DMS53 treated with DMSO at 0.1 percent for 48 hours (cell line): ENCODE measurements at regions not wholly inside any gene's neighbourhood (a gene's known extent, or its start where the extent isn't known, plus 50 kb on each side); places are given as distances from the start of the nearest gene placed in this dataset.

ENCODE experiments used
- DNase-seq: peaks from one replicate; lab custom pipeline; 2025; ENCODE audit not compliant: unreplicated experiment; lab: John Stamatoyannopoulos, UW

DNA sequence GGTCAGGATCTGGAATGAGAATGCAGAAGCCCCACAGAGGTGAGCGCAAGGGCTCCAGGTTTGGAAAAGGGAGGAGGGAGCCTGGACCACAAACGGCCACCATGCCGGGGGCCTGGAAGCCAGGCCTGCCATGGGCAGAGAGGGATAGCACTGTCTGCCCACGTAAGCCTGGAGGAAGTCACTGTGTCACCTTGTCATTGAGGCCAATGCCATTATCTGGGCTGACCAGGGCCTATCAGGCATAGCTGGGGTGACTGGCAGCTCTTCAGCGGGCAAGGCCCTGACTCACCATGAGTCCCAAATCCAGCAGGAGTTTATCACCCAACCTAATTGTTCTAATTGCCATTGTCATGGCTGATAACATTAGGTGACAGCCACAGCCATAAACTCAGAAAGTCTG is 84.6 kb downstream of the MATN1 start:
- no peak for DNase-seq

DNA sequence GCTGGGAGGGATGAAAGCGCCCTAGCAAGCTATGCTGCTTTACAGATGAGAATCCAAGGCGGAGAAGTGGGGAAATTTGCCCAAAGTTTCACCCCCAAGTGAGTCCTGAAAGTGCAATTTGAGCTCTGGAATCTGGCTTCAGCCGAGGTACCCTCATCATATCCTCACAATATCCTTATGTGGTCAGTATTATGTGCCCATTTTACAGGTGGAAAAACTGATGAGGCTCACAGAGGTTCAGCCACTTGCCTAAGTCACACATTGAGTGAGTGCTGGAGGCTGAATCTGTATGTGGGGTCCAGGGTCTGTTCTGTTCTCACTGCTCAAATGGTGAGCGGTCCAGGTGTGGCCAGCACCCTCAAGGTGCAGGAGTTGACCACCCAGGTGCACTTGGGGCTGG is 85.3 kb downstream of the MATN1 start:
- no peak for DNase-seq

GRCh38 chr1:30637183-30637980 is 86.0 kb downstream of the MATN1 start:
- DNase-seq, result no peak

DNA sequence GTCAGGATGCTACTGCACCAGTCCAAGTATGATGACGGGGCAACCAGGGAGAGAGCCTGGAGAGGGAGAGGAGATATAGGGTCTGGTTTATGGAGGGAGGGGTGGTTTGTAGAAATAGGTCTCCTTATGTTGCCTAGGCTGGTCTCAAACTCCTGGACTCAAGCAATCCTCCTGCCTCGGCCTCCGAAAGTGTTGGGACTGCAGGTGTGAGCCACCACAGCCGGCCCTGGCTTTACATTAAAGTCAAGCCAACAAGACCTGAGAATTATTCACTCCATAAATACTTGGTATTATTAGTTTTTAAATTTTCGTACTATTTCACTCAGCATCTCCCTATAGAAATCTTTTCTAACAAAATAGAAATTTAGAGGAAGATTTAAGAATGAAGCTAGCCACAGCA is 86.8 kb downstream of the MATN1 start:
- no peak for DNase-seq

DNA sequence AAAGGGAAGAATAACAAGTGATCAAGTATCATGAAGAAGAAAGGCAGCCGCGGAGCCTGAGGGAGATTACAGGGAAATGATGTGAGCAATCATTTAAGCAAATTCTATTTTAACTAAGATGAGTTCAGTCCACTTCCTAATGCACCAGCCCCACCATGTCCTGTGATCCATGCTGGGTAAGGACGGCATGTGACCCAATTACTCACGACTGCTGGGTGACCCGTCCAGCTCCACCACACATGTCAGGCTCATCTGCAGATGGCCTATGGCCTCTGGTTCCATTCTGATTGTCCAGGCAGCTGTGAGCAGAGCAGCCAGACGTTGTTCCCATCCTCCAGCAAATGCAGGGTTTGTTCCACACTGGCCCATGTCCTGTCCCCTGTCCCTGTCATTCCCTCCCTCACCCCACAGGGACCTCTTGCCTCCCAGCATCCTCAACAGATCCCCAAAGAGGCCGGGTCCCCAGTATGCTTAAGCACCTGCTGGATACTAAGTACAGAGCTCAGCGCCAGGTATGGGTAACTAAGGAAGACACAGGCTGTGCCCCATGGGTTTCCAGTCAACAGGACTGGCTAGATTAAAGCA is 87.9 kb downstream of the MATN1 start:
- no peak for DNase-seq

DNA sequence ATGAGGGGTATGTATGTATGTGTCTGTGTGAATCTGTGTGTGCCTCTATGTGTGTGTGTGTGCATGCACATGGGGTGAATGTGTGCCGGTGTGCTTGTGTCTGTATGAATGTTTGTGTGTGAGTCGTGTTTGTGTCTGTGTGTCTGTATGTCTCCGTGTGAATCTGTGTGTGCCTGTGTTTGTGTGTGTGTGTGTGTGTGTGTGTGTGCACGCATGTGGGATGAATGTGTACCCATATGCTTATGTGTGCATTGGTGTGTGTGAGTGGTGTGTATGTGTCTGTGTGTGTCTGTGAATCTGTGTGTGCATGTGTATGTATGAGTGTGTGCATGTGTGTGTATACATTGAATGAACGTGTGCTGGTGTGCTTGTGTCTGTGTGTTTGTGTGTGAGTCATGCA is 88.9 kb downstream of the MATN1 start:
- DNase-seq, result no peak

GRCh38 chr1:30633294-30633693 is 90.1 kb downstream of the MATN1 start:
- no peak for DNase-seq

- no peak for DNase-seq
Observed at GRCh38 chr1:30632481-30632880, 90.9 kb downstream of the MATN1 start.

- no peak for DNase-seq
Observed at GRCh38 chr1:30631700-30632099, 91.7 kb downstream of the MATN1 start.

GRCh38 chr1:30629501-30629900 is 93.9 kb downstream of the MATN1 start:
- DNase-seq, result no peak

DNA sequence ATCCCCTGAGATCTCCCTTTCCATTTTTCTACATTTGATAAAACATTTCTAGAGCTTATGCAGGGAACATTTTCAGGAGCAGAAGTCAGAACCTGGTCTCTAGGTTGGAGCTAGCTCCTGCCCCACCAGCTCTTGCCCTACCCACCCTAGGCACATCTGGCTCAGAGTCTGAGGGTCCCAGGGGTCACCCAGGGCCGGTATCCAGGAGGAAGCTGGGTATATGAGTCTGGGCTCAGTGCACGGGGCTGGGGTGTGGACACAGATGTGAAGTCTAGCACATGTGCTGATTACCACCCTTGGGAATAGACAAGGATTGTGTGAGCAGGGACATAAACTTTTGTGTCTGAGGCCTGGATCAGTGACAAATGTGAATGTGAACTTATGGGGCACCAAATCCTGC is 95.4 kb downstream of the MATN1 start:
- DNase-seq, result no peak

DNA sequence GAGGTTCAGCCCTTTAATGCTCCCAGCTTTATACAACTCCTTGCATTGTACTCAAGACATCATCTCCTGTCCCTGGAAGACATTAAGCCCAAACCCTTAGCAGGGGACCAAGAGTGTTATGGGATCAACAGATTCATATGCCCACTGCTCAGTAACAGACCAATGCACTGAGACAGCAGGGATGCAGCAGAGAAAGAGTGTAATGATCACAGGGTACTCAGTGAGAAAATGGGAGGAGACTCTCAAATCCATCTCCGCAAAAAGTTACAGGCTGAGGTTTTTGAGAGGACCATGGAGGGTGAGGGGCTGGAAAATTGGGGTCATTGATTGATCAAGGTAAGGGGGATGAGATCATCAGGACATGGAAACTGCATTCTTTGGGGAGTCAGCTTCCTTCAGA is 96.2 kb downstream of the MATN1 start:
- DNase-seq, result no peak

GRCh38 chr1:30623431-30623830 is 100.0 kb downstream of the MATN1 start:
- no peak for DNase-seq

GRCh38 chr1:30619619-30620018 is 103.8 kb downstream of the MATN1 start:
- DNase-seq, result no peak

DNA sequence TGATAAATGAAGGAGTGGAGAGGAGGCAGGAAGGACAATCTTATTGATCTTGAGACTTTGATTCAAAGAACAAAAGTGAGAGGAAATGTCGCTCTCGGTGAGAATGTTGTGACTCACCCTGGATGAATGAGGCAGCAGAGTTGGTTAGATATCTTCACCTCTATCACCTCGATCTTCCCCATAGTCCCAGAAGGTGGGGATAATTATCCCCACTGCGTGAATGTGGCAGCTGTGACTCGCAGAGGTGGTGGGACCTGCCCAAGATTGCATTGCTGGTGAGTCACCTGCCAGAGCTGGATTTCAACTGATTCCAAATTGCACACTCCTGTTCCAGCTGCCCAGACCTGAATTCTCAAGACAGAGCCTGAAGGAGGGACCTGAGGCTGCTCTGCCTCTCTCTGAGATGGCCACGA is 105.0 kb downstream of the MATN1 start:
- no peak for DNase-seq

- DNase-seq, result no peak
Observed at GRCh38 chr1:30616759-30617158, 106.6 kb downstream of the MATN1 start.

DNA sequence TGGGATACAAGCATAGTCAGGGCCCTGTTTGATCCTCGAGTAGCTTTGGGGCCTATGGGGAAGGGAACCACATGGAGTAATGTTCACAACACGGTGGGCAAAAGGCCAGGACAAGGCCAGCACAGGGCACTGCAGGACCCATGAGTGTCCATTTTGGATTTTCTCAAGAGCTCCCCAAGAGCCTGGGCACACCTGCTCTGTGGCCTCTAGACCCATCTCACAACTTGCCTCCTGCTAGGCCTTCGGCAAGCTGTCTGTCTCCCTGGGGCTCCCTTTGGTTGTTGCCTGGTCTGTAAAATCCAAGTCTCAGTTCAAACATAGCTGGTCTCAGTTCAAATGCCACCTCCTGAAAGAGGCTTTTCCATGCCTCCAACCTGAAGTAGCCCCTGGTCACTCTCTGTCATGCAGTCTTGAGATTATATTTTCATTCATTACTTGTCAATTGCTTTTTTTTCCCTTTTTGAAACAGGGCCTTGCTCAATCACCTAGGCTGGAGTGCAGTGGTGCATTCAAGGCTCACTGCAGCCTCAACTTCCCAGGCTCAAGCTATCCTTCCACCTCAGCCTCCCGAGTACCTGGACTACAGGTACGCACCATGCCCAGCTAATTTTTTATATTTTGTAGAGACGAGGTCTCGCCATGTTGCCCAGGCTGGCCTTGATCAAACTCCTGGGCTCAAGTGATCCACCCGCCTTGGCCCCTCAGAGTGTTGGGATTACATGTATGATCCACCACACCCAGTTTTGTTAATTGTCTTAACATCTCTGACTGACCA is 107.4 kb downstream of the MATN1 start:
- no peak for DNase-seq

DNA sequence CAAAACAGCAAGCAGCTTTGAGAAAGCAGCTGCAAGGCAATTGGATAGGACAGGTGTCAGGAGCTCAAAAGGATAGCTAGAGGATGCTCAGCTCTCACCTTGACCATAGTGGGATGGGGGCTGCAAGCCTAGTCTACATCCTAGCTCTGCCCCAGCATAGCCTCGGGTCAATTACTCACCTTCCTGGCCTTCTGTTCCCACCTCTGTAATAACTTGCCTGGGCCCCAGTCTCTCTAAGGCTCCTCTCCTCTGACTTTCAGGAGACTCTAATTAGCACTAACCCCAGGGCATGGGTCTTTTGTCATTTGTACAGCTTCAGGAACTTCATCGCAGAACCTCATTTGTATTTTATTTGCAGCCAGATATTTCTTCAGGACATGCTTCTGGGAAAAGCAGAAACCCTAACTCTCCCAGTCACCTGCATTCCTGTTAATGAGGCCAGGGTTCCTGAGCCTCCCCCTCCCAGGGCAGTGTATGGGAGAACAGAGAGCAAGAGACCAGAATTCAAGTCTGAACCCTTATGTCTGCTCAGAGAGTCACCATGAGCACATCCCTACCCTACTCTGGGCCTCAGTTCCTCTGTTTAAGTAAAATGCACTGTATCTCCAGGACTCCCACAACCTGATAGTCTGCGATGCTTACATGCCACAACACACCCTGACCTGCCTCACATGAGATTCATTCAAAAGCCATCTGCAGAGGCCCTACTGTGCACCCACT is 108.1 kb downstream of the MATN1 start:
- DNase-seq, result no peak

- DNase-seq, result no peak
Observed at GRCh38 chr1:30613188-30613587, 110.2 kb downstream of the MATN1 start.

GRCh38 chr1:30612536-30613065 is 110.8 kb downstream of the MATN1 start:
- no peak for DNase-seq

DNA sequence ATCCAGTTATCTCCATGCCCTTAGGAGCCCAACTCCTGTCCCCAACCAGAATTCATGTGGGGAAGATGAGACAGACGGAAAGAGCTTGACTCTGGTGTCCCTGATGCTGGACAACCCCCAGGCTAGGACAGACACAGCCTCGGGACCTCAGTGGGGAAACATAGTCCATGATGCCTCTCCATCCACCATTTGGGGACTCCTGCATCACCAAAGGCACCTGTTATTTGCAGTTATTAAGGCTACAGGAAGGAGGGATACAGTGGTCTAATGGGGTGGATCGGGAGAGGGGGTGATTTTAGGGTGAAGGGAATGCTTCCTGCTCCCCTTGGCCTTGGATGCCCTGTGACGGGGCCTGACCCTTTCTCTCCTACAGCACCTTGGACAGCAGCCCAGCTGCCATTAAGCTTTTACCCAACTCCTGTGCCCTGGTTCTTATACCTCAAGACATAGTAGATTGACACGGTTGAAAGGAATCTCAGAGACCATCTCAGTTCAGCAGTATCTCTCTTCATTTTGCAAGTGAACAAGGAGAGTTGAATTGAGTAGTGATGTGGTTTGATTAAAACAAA is 111.6 kb downstream of the MATN1 start:
- no peak for DNase-seq
